ENCODE measurements at regions not wholly inside any gene's neighbourhood (a gene's known extent, or its start where the extent isn't known, plus 50 kb on each side); places are given as distances from the start of the nearest gene placed in this dataset.
"Not testable (repeated sequence)": the region's sequence is repeated elsewhere in the genome, so short reads cannot be mapped to it uniquely, and the experiment has no call there.

DNA sequence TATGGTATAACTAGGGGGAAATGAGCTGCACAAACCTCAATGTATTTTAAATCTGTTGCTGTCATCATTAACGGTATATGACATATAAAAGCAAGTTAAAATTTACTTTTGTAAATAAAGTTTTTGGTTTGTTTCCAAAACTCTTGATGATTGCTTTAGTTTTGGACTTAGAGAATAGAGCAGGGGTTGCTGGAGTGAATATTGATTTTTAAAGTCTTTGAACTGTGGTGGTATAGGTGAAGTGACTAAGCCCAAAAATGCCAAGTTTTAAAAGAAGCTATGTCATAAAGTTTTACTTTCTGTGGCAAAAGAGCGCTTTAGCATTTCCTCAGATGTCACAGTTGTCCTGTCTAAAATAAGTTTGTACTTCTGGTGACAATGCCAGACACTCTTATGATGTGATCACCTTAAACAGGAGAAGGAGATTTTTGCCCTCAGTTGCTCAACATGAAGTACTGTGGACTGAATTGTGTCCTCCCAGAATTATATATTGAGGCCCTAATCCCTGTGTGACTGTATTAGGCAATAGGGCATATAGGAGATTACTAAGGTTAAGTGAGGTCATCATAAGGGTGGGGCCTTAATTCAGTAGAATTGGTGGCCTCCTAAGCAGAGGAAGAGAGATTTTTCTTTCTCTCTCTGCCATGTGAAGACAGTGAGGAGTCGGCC lies 175.2 kb upstream of the PLGLB1 start:
- not testable (repeated sequence) for H3K27ac ChIP-seq; H3K36me3 ChIP-seq (ENCODE audit: insufficient read depth); H4K20me1 ChIP-seq (ENCODE audit: insufficient read depth); H3K4me2 ChIP-seq; H2AFZ ChIP-seq (ENCODE audit: low read depth); H3K4me1 ChIP-seq (ENCODE audit: low read depth, poor library complexity, severe bottlenecking); H3K79me2 ChIP-seq (ENCODE audit: insufficient read depth, low read depth); H3K27me3 ChIP-seq (ENCODE audit: insufficient read depth, low read depth); H3K9ac ChIP-seq; H3K4me3 ChIP-seq (IDR thresholded peaks at IDR 0.05; ENCODE audit: insufficient read depth, low read depth, low read length)

DNA sequence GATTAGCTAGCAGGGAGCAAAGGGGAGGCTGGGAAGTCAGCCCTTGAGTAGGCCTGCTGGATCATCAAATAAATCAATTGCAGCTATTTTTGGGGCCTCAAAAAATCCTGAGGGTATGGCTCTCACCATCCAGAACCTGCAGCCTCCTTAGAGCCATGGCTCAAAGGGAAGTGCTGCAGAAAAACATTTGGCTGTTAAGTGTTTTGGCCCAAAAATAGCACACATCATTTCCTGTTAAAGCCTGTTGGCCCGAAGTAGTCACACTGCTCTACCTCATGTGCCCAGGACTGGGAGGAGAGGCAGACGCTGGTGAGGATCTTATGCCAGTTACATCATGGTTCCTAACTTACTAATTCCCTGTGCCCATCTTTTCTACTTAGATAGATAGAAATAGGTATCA lies 176.8 kb upstream of the PLGLB1 start:
- not testable (repeated sequence) for H3K4me3 ChIP-seq (IDR thresholded peaks at IDR 0.05; ENCODE audit: insufficient read depth, low read depth, low read length); H3K79me2 ChIP-seq (ENCODE audit: insufficient read depth, low read depth); H3K27ac ChIP-seq; H2AFZ ChIP-seq (ENCODE audit: low read depth); H3K4me2 ChIP-seq; H4K20me1 ChIP-seq (ENCODE audit: insufficient read depth); H3K4me1 ChIP-seq (ENCODE audit: low read depth, poor library complexity, severe bottlenecking); H3K27me3 ChIP-seq (ENCODE audit: insufficient read depth, low read depth); H3K9ac ChIP-seq; H3K36me3 ChIP-seq (ENCODE audit: insufficient read depth)

DNA sequence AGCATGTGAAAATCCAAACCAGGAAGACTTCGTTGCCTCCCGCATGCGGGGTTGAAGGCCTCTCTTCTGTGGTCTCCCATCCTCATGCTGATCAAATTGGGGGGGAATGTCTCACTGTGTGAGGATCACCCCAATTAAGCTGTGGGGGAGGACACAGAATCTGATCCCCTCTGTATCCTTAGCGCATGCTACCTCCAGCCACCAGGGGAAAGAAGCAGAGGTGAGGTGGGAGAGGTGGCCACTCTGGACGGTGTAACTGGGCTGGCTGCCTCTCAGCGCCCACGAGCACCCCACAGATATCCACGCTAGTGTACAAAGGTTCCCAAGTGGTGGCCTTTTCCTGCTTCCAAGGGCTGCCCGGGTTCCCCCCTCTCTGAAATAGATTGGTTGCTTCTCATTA lies 177.6 kb upstream of the PLGLB1 start:
- H3K27ac ChIP-seq; H2AFZ ChIP-seq (ENCODE audit: low read depth); H3K9ac ChIP-seq; H3K27me3 ChIP-seq (ENCODE audit: insufficient read depth, low read depth); H3K4me3 ChIP-seq (IDR thresholded peaks at IDR 0.05; ENCODE audit: insufficient read depth, low read depth, low read length); H3K36me3 ChIP-seq (ENCODE audit: insufficient read depth); H3K4me2 ChIP-seq; H3K4me1 ChIP-seq (ENCODE audit: low read depth, poor library complexity, severe bottlenecking); H3K79me2 ChIP-seq (ENCODE audit: insufficient read depth, low read depth); H4K20me1 ChIP-seq (ENCODE audit: insufficient read depth): not testable (repeated sequence)

DNA sequence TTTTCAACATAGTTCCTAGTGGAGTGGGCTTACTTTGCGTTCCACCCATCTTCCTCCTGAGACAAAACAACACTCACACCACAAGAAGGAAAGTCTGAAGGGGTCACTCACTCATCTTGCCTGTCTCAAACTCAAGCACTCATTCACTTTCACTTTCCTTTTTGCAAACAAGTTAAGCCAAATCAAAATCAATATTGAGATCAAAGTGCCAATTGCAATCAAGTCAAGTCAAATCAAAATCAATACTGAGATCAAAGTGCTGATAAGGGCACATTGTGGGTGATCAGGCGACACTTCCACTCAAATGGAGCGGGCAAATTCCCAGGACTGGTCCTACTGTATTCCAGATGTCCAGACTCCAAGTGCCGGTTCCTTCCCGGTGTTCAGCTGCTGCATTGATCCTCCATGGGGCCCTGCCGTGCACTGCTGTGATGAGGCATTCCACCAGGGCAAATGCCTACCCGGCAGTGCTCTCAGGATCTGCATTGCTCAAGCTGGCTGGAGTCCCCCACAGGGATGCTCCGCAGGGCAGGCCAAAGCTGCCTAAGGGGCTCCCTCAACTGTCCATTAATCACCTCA lies 183.0 kb upstream of the PLGLB1 start:
- not testable (repeated sequence) for H2AFZ ChIP-seq (ENCODE audit: low read depth); H3K9ac ChIP-seq; H3K4me3 ChIP-seq (IDR thresholded peaks at IDR 0.05; ENCODE audit: insufficient read depth, low read depth, low read length); H3K27me3 ChIP-seq (ENCODE audit: insufficient read depth, low read depth); H4K20me1 ChIP-seq (ENCODE audit: insufficient read depth); H3K4me2 ChIP-seq; H3K36me3 ChIP-seq (ENCODE audit: insufficient read depth); H3K79me2 ChIP-seq (ENCODE audit: insufficient read depth, low read depth); H3K4me1 ChIP-seq (ENCODE audit: low read depth, poor library complexity, severe bottlenecking); H3K27ac ChIP-seq

DNA sequence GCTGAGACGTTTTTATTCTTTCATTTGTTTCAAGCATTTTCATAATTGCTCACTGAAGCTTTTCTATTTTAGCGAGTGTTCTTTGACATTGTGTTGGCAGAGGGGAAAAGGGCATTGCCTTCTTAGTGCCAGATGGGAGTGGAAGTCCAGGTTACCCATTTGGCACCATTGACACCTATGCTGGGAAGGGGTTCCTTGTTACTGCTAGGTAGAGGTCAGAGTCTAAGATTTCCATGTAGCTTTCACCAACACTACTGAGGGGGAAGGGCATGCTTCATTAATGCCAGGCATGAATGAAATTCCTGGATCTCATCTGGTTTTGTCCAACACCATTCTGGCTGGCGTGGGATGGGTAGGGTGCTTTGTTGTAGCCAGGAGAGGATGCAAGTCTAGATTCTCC lies 191.3 kb upstream of the PLGLB1 start:
- H3K27me3 ChIP-seq (ENCODE audit: insufficient read depth, low read depth); H3K27ac ChIP-seq; H3K79me2 ChIP-seq (ENCODE audit: insufficient read depth, low read depth); H4K20me1 ChIP-seq (ENCODE audit: insufficient read depth); H2AFZ ChIP-seq (ENCODE audit: low read depth); H3K9ac ChIP-seq; H3K4me3 ChIP-seq (IDR thresholded peaks at IDR 0.05; ENCODE audit: insufficient read depth, low read depth, low read length); H3K36me3 ChIP-seq (ENCODE audit: insufficient read depth); H3K4me1 ChIP-seq (ENCODE audit: low read depth, poor library complexity, severe bottlenecking); H3K4me2 ChIP-seq: not testable (repeated sequence)

DNA sequence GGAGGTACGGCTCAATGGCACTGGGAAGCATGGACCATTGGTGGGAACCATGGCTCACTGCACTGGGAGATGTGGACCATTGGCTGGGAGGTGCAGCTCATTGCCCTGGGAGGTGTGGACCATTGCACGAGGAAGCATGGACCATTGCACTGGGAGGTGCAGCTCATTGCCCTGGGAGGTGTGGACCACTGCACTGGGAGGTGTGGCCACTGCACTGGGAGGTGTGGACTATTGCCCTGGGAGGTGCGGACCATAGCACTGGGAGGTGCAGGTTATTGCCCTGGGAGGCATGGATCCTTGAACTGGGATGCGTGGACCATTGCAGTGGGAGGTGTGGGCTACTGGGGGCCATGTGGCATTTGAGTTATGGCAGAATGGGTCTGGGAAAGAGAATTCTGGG lies 195.4 kb upstream of the PLGLB1 start:
- H3K79me2 ChIP-seq (ENCODE audit: insufficient read depth, low read depth); H3K27ac ChIP-seq; H3K4me1 ChIP-seq (ENCODE audit: low read depth, poor library complexity, severe bottlenecking); H3K4me2 ChIP-seq; H3K9ac ChIP-seq; H4K20me1 ChIP-seq (ENCODE audit: insufficient read depth); H3K27me3 ChIP-seq (ENCODE audit: insufficient read depth, low read depth); H3K4me3 ChIP-seq (IDR thresholded peaks at IDR 0.05; ENCODE audit: insufficient read depth, low read depth, low read length); H2AFZ ChIP-seq (ENCODE audit: low read depth); H3K36me3 ChIP-seq (ENCODE audit: insufficient read depth): not testable (repeated sequence)

DNA sequence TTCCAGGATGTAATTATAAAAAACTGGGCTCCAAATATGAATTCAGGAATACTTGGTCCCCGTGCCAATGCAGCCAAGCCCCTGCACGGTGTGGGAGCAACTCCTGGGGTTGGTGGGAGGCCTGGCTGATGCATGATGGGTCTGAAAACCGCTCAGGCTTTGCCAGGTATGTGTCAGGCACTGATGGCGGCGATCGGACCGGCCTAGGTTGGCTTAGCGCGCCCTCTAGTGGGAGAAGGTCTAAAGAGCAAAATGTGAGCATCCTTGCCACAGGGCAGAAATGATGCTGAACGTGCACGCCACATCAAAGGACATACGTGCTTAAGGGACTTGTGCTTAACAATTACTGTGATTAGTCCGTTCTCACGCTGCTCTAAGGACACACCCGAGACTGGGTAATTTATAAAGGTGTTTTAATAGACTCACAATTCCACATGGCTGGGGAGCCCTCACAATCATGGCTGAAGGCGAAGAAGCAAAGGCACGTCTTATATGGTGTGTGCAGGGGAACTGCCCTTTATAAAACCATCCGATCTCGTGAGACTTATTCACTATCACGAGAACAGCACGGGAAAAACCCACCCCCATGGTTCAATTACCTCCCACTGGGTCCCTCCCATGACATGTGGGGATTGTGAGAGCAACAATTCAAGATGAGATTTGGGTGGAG lies 196.2 kb upstream of the PLGLB1 start:
- not testable (repeated sequence) for H3K4me3 ChIP-seq (IDR thresholded peaks at IDR 0.05; ENCODE audit: insufficient read depth, low read depth, low read length); H3K36me3 ChIP-seq (ENCODE audit: insufficient read depth); H3K4me2 ChIP-seq; H2AFZ ChIP-seq (ENCODE audit: low read depth); H3K27ac ChIP-seq; H3K9ac ChIP-seq; H4K20me1 ChIP-seq (ENCODE audit: insufficient read depth); H3K4me1 ChIP-seq (ENCODE audit: low read depth, poor library complexity, severe bottlenecking); H3K27me3 ChIP-seq (ENCODE audit: insufficient read depth, low read depth); H3K79me2 ChIP-seq (ENCODE audit: insufficient read depth, low read depth)
- TF ChIP-seq, protein P1, sequence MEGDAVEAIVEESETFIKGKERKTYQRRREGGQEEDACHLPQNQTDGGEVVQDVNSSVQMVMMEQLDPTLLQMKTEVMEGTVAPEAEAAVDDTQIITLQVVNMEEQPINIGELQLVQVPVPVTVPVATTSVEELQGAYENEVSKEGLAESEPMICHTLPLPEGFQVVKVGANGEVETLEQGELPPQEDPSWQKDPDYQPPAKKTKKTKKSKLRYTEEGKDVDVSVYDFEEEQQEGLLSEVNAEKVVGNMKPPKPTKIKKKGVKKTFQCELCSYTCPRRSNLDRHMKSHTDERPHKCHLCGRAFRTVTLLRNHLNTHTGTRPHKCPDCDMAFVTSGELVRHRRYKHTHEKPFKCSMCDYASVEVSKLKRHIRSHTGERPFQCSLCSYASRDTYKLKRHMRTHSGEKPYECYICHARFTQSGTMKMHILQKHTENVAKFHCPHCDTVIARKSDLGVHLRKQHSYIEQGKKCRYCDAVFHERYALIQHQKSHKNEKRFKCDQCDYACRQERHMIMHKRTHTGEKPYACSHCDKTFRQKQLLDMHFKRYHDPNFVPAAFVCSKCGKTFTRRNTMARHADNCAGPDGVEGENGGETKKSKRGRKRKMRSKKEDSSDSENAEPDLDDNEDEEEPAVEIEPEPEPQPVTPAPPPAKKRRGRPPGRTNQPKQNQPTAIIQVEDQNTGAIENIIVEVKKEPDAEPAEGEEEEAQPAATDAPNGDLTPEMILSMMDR (conservative IDR thresholded peaks at IDR 0.05; ENCODE audit: low read depth, low read length): peak; percentile 20; the same call in 1 of the 2 replicates

DNA sequence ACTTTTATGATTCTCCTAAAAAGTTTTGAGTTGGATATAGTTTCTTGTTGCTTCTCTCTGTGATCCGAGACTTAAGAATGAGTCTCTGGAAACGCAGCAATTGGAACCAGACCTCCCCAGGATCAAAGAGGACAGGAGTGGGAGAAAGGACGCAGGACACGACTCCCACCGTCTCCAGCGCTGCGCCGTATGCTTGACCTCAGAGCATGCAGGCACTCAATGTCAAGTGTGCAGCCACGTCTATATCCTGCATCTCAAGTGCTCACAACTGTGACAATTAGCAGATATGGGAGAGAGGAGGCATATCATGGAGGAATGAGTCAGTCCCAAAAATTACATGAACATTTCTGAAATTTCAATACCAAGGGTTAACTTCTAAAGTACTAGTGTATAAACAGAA lies 199.0 kb upstream of the PLGLB1 start:
- not testable (repeated sequence) for H3K4me1 ChIP-seq (ENCODE audit: low read depth, poor library complexity, severe bottlenecking); H3K4me2 ChIP-seq; H3K27ac ChIP-seq; H3K79me2 ChIP-seq (ENCODE audit: insufficient read depth, low read depth); H2AFZ ChIP-seq (ENCODE audit: low read depth); H3K27me3 ChIP-seq (ENCODE audit: insufficient read depth, low read depth); H3K9ac ChIP-seq; H3K4me3 ChIP-seq (IDR thresholded peaks at IDR 0.05; ENCODE audit: insufficient read depth, low read depth, low read length); H3K36me3 ChIP-seq (ENCODE audit: insufficient read depth); H4K20me1 ChIP-seq (ENCODE audit: insufficient read depth)

DNA sequence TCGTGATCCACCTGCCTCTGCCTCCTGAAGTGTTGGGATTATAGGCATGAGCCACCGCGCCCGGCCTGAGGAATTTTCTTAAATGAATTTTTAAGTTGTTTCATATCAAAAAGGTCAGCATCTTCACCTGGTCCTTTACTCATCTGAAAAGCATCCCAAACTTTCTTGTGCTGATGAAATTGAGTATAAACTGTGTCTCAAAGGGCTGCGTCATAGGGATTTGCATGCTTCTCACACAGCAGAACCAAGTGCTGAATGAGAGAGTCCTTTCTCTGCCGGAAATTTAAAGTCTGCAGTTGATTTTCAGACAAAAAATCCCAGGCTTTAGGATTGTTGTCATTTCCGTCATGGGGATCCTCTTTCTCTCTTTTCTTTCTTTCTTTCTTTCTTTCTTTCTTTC lies 200.5 kb upstream of the PLGLB1 start:
- not testable (repeated sequence) for H3K79me2 ChIP-seq (ENCODE audit: insufficient read depth, low read depth); H3K9ac ChIP-seq; H4K20me1 ChIP-seq (ENCODE audit: insufficient read depth); H3K36me3 ChIP-seq (ENCODE audit: insufficient read depth); H3K4me1 ChIP-seq (ENCODE audit: low read depth, poor library complexity, severe bottlenecking); H3K27me3 ChIP-seq (ENCODE audit: insufficient read depth, low read depth); H2AFZ ChIP-seq (ENCODE audit: low read depth); H3K4me3 ChIP-seq (IDR thresholded peaks at IDR 0.05; ENCODE audit: insufficient read depth, low read depth, low read length); H3K4me2 ChIP-seq; H3K27ac ChIP-seq
